ENCODE measurements at regions not wholly inside any gene's neighbourhood (a gene's known extent, or its start where the extent isn't known, plus 50 kb on each side); places are given as distances from the start of the nearest gene placed in this dataset.

GRCh38 chr1:67630438-67631045, 54.5 kb upstream of the GADD45A start:
- ATAC-seq (ENCODE audit: insufficient number of reproducible peaks, low FRiP score, low read depth): no peak
- no peaks in the 10 kb centered on the region for H3K9me3 ChIP-seq
- TF ChIP-seq CTCF (IDR thresholded peaks at IDR 0.05): no peak
- H3K27ac ChIP-seq: no peak overlapping the region
- DNase-seq (ENCODE audit: low spot score): no peak
- no peak overlapping the region for H3K4me3 ChIP-seq
- no peaks in the 10 kb centered on the region for H3K27me3 ChIP-seq (replicated peaks; ENCODE audit: insufficient read depth)
- H3K4me1 ChIP-seq (ENCODE audit: control insufficient read depth in 1 of 2, low read depth in 2 of 2): peaks cover 0 to 12% of the 10 kb centered on the region in 2 donors
- H3K36me3 ChIP-seq: no peaks in the 10 kb centered on the region

GRCh38 chr1:67632356-67632755, 52.6 kb upstream of the GADD45A start:
- Histone ChIP-seq H3K36me3 (no peaks in the 10 kb centered on the region), H3K4me1 (ENCODE audit: control insufficient read depth in 1 of 2, low read depth in 2 of 2) (peaks cover 0 to 12% of the 10 kb centered on the region in 2 donors), H3K27me3 (replicated peaks; ENCODE audit: insufficient read depth) (no peaks in the 10 kb centered on the region), H3K9me3 (no peaks in the 10 kb centered on the region), H3K27ac (no peak overlapping the region), H3K4me3 (no peak overlapping the region)
- ATAC-seq (ENCODE audit: insufficient number of reproducible peaks, low FRiP score, low read depth): no peak
- no peak for DNase-seq (ENCODE audit: low spot score)
- TF ChIP-seq CTCF (IDR thresholded peaks at IDR 0.05): no peak

GRCh38 chr1:67632811-67633655, 52.0 kb upstream of the GADD45A start:
- no peak for TF ChIP-seq CTCF (IDR thresholded peaks at IDR 0.05)
- H3K4me3 ChIP-seq: no peak overlapping the region
- H3K27me3 ChIP-seq (replicated peaks; ENCODE audit: insufficient read depth): no peaks in the 10 kb centered on the region
- H3K9me3 ChIP-seq: no peaks in the 10 kb centered on the region
- ATAC-seq (ENCODE audit: insufficient number of reproducible peaks, low FRiP score, low read depth) (no peak), DNase-seq (ENCODE audit: low spot score) (no peak)
- H3K36me3 ChIP-seq: no peaks in the 10 kb centered on the region
- H3K4me1 ChIP-seq (ENCODE audit: control insufficient read depth in 1 of 2, low read depth in 2 of 2): peaks cover 0 to 12% of the 10 kb centered on the region in 2 donors
- no peak overlapping the region for H3K27ac ChIP-seq

GRCh38 chr1:67634396-67634935, 50.5 kb upstream of the GADD45A start:
- no peak for TF ChIP-seq CTCF (IDR thresholded peaks at IDR 0.05)
- H3K27ac ChIP-seq: no peak overlapping the region
- H3K36me3 ChIP-seq: no peaks in the 10 kb centered on the region
- ATAC-seq (ENCODE audit: insufficient number of reproducible peaks, low FRiP score, low read depth): no peak
- H3K27me3 ChIP-seq (replicated peaks; ENCODE audit: insufficient read depth): no peaks in the 10 kb centered on the region
- H3K9me3 ChIP-seq: no peaks in the 10 kb centered on the region
- no peak for DNase-seq (ENCODE audit: low spot score)
- H3K4me3 ChIP-seq: no peak overlapping the region
- peaks cover 0 to 4% of the 10 kb centered on the region in 2 donors for H3K4me1 ChIP-seq (ENCODE audit: control insufficient read depth in 1 of 2, low read depth in 2 of 2)

GRCh38 chr1:67635055-67635809, 49.8 kb upstream of the GADD45A start:
- H3K36me3 ChIP-seq: no peaks in the 10 kb centered on the region
- DNase-seq (ENCODE audit: low spot score): no peak
- H3K4me3 ChIP-seq: no peak overlapping the region
- no peaks in the 10 kb centered on the region for H3K9me3 ChIP-seq
- no peak overlapping the region for H3K27ac ChIP-seq
- ATAC-seq (ENCODE audit: insufficient number of reproducible peaks, low FRiP score, low read depth): no peak
- no peak for TF ChIP-seq CTCF (IDR thresholded peaks at IDR 0.05)
- no peaks in the 10 kb centered on the region for H3K4me1 ChIP-seq (ENCODE audit: control insufficient read depth in 1 of 2, low read depth in 2 of 2)
- no peaks in the 10 kb centered on the region for H3K27me3 ChIP-seq (replicated peaks; ENCODE audit: insufficient read depth)
